Gastrocnemius medialis (tissue), 4 donors: ENCODE measurements at regions not wholly inside any gene's neighbourhood (a gene's known extent, or its start where the extent isn't known, plus 50 kb on each side); places are given as distances from the start of the nearest gene placed in this dataset.

ENCODE experiments used
- POLR2A ChIP-seq, 2 donors: fragments of 450-650 bp; IDR thresholded peaks; one replicate each; pipeline ENCODE4 v1.6.1; 2017; ENCODE audit warnings: antibody characterized with exemption in 2 of 2, mild to moderate bottlenecking in 2 of 2, moderate library complexity in 2 of 2
- TF ChIP-seq, protein P1 (sequence below), 5 experiments: fragments of 450-650 bp in 3 of 5; fragments of 200-600 bp in 2 of 5; sonication (generic) in 2 of 5; IDR thresholded peaks in 4 of 5; conservative IDR thresholded peaks in 1 of 5; 1 replicate in 4 of 5; 2 replicates in 1 of 5; pipeline ENCODE4 v1.5.1; 2016 to 2019; ENCODE audit warnings: antibody characterized with exemption in 5 of 5, mild to moderate bottlenecking in 3 of 5, moderate library complexity in 3 of 5

DNA sequence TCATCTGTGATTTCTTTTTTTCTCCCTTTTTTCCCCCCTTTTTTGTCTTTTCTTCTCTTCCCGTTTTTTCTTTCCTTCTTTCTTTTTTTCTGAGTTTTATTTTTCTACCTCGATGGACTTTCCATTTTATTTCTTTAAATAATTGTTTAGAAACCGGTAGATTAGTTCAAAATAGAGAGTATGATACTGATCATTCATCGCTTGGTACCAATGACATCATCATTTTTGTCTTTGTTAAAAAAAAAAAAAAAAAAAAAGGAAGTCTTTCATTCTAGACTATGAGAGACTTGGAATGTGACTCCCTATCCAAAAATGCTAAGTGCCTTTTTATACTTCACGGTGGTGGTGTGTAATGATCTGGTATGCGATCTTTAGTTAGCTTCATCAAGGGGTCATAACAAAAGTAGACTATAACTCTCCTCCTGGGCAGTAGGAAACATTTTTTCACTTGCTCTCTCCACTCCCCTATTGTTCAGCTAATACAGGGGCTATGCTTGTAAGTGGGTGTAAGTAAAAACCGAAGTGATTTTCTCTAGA lies 1517.5 kb upstream of the ZEB2 start:
- TF ChIP-seq, protein P1, sequence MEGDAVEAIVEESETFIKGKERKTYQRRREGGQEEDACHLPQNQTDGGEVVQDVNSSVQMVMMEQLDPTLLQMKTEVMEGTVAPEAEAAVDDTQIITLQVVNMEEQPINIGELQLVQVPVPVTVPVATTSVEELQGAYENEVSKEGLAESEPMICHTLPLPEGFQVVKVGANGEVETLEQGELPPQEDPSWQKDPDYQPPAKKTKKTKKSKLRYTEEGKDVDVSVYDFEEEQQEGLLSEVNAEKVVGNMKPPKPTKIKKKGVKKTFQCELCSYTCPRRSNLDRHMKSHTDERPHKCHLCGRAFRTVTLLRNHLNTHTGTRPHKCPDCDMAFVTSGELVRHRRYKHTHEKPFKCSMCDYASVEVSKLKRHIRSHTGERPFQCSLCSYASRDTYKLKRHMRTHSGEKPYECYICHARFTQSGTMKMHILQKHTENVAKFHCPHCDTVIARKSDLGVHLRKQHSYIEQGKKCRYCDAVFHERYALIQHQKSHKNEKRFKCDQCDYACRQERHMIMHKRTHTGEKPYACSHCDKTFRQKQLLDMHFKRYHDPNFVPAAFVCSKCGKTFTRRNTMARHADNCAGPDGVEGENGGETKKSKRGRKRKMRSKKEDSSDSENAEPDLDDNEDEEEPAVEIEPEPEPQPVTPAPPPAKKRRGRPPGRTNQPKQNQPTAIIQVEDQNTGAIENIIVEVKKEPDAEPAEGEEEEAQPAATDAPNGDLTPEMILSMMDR (IDR thresholded peaks at IDR 0.05 in 4 of 5, conservative IDR thresholded peaks at IDR 0.05 in 1 of 5) = no peak
- no peak for TF ChIP-seq POLR2A (IDR thresholded peaks at IDR 0.05)
